Endothelial cell of umbilical vein (primary cell): ENCODE measurements at regions not wholly inside any gene's neighbourhood (a gene's known extent, or its start where the extent isn't known, plus 50 kb on each side); places are given as distances from the start of the nearest gene placed in this dataset.

Experiments
- BruUV-seq: library from RNA; stranded (reverse); fragments of 400-500 nt; replicated peaks from 2 replicates; lab custom pipeline; 2021; lab: Mats Ljungman, UMichigan
- CTCF ChIA-PET: fragments of 300-600, 350-600 bp; sonication (Branson Sonifier 250); formaldehyde crosslinking; loops from one replicate; lab custom pipeline; 2021; ENCODE audit warnings: antibody characterized with exemption, inconsistent platforms; lab: Charles Lee
- POLR2A ChIA-PET: fragments of 300-600, 350-600 bp; sonication (Branson Sonifier 250); formaldehyde crosslinking; loops from one replicate; lab custom pipeline; 2021; ENCODE audit warnings: antibody characterized with exemption, inconsistent platforms; lab: Charles Lee
- DNase-seq: peaks from one replicate; pipeline ENCODE4 v3.0.0-alpha.2; 2011; ENCODE audit warnings: low read depth, low spot score
- FAIRE-seq: peaks from 2 replicates; lab custom pipeline; 2011; peaks lifted over from hg19 to GRCh38; lab: Jason Lieb, UNC
- H2AFZ ChIP-seq: 2 replicates; pipeline ENCODE4 v1.6.0; 2012; ENCODE audit warnings: low read depth, low read length, control low read depth, inconsistent platforms
- H3K27ac ChIP-seq: 2 replicates; pipeline ENCODE4 v1.5.1; 2011; ENCODE audit warnings: low read depth, mild to moderate bottlenecking, control low read depth, low read length, moderate library complexity; ENCODE audit not compliant: insufficient read depth
- H3K27me3 ChIP-seq, 2 experiments: 2 replicates each; pipeline versions ENCODE4 v1.6.0 to v1.6.1; 2011; ENCODE audit warnings: low read length in 2 of 2, mixed read lengths in 1 of 2; ENCODE audit not compliant: control insufficient read depth in 2 of 2, insufficient read depth in 2 of 2
- H3K36me3 ChIP-seq, 2 experiments: 2 replicates in 1 of 2; 3 replicates in 1 of 2; pipeline ENCODE4 v1.5.1; 2011; ENCODE audit warnings: low read length in 2 of 2, mild to moderate bottlenecking in 1 of 2, moderate library complexity in 1 of 2; ENCODE audit not compliant: control insufficient read depth in 2 of 2, insufficient read depth in 2 of 2; ENCODE audit errors: extremely low read depth in 1 of 2
- H3K4me1 ChIP-seq: 3 replicates; pipeline ENCODE4 v1.5.1; 2011; ENCODE audit warnings: mild to moderate bottlenecking, low read length; ENCODE audit not compliant: control insufficient read depth, insufficient read depth; ENCODE audit errors: extremely low read depth
- H3K4me2 ChIP-seq: 2 replicates; pipeline ENCODE4 v1.6.1; 2011; ENCODE audit warnings: low read length, control low read depth, mixed read lengths; ENCODE audit not compliant: insufficient read depth
- H3K4me3 ChIP-seq, 3 experiments: fragments of 200-600 bp in 1 of 3; sonication (generic), shearing (Covaris generic) in 1 of 3; replicated peaks in 1 of 3; 2 replicates each; pipeline ENCODE4 v1.5.1; 2011 to 2016; ENCODE audit warnings: control low read depth in 3 of 3, low read length in 3 of 3, mild to moderate bottlenecking in 2 of 3, inconsistent platforms in 1 of 3, low read depth in 1 of 3, moderate library complexity in 1 of 3; ENCODE audit not compliant: insufficient read depth in 1 of 3
- H3K79me2 ChIP-seq: 2 replicates; pipeline ENCODE4 v1.6.0; 2012; ENCODE audit warnings: low read length, inconsistent platforms; ENCODE audit not compliant: control insufficient read depth, insufficient read depth
- H3K9ac ChIP-seq: replicated peaks from 2 replicates; pipeline ENCODE3; 2011; ENCODE audit warnings: low read length, control low read depth; ENCODE audit not compliant: insufficient read depth; ENCODE audit errors: extremely low read depth
- H3K9me1 ChIP-seq: replicated peaks from 3 replicates; pipeline ENCODE4 v1.6.0; 2011; ENCODE audit warnings: mild to moderate bottlenecking, low read length; ENCODE audit not compliant: control insufficient read depth, insufficient read depth; ENCODE audit errors: extremely low read depth
- H3K9me3 ChIP-seq: replicated peaks from 2 replicates; pipeline ENCODE4 v1.5.1; 2012; ENCODE audit warnings: low read length, inconsistent platforms; ENCODE audit not compliant: control insufficient read depth, insufficient read depth
- H4K20me1 ChIP-seq: replicated peaks from 2 replicates; pipeline ENCODE3; 2011; ENCODE audit warnings: mild to moderate bottlenecking, low read length; ENCODE audit not compliant: control insufficient read depth, insufficient read depth; ENCODE audit errors: extremely low read depth
- CTCF ChIP-seq, 2 donors: IDR thresholded peaks; 1 replicate in 1 of 2; 2 replicates in 1 of 2; pipeline ENCODE4 v1.5.1; 2011; ENCODE audit warnings: low read length in 2 of 2, mild to moderate bottlenecking in 2 of 2, moderate library complexity in 2 of 2, control low read depth in 1 of 2, inconsistent platforms in 1 of 2, low read depth in 1 of 2; ENCODE audit not compliant: insufficient read depth in 1 of 2; ENCODE audit errors: extremely low read depth in 1 of 2
- EZH2 ChIP-seq: IDR thresholded peaks from 2 replicates; pipeline ENCODE4 v1.6.1; 2012; ENCODE audit warnings: borderline replicate concordance, low read depth, mild to moderate bottlenecking, moderate library complexity, low read length, inconsistent platforms; ENCODE audit not compliant: severe bottlenecking
- FOS ChIP-seq: IDR thresholded peaks from 2 replicates; pipeline ENCODE4 v1.6.1; 2011; ENCODE audit warnings: mild to moderate bottlenecking, low read length, moderate library complexity, borderline replicate concordance; ENCODE audit not compliant: insufficient read depth
- GATA2 ChIP-seq: IDR thresholded peaks from 2 replicates; pipeline ENCODE4 v1.7.0; 2011; ENCODE audit warnings: low read depth, mild to moderate bottlenecking, moderate library complexity, mixed read lengths, low read length; ENCODE audit not compliant: insufficient read length, insufficient read depth
- JUN ChIP-seq: IDR thresholded peaks from 2 replicates; pipeline ENCODE4 v1.6.1; 2011; ENCODE audit warnings: borderline replicate concordance, low read depth; ENCODE audit not compliant: insufficient read length, insufficient read depth
- MAX ChIP-seq: IDR thresholded peaks from 2 replicates; pipeline ENCODE4 v1.6.1; 2011; ENCODE audit not compliant: insufficient read depth, insufficient read length
- MYC ChIP-seq: IDR thresholded peaks from one replicate; pipeline ENCODE4 v1.6.1; 2011; ENCODE audit warnings: mild to moderate bottlenecking, low read depth, low read length
- POLR2A ChIP-seq: IDR thresholded peaks from 2 replicates; pipeline ENCODE4 v1.6.1; 2012; ENCODE audit warnings: low read depth, mild to moderate bottlenecking, control low read depth, low read length
- POLR2AphosphoS5 ChIP-seq: IDR thresholded peaks from 2 replicates; pipeline ENCODE4 v1.6.1; 2012; ENCODE audit warnings: low read depth, mild to moderate bottlenecking, control low read depth, low read length, moderate library complexity; ENCODE audit not compliant: insufficient read depth
- dilution Hi-C: fragments of 300-500 bp; cut with MboI; formaldehyde crosslinking; loops from one replicate; pipeline ENCODE4 v1.15.0; 2019; ENCODE audit warnings: low sequenced_read_pairs; ENCODE audit not compliant: extremely low pct_ligation_motif_present
- intact Hi-C: fragments of 100-400 bp; cut with micrococcal nuclease; formaldehyde crosslinking; loops from one replicate; pipeline ENCODE4 v1.10.0; 2022

- no peak for DNase-seq
- H3K9me1 ChIP-seq: no peaks in the 10 kb centered on the region
- peaks cover 3% of the 10 kb centered on the region for H3K9me3 ChIP-seq
- no peaks in the 10 kb centered on the region for H3K36me3 ChIP-seq
- no peak overlapping the region for H2AFZ ChIP-seq
- intact Hi-C loops: no loop called here
- BruUV-seq: no TSS peak
- no peak for FAIRE-seq
- H3K4me1 ChIP-seq: no peaks in the 10 kb centered on the region
- H3K27ac ChIP-seq: no peak overlapping the region
- dilution Hi-C loops: no loop called here
- H3K27me3 ChIP-seq: no peaks in the 10 kb centered on the region
- H3K79me2 ChIP-seq: no peaks in the 10 kb centered on the region
- no peak overlapping the region for H3K4me2 ChIP-seq
- ChIA-PET CTCF (no interaction called here), POLR2A (no interaction called here)
- no peak overlapping the region for H3K9ac ChIP-seq
- no peaks in the 10 kb centered on the region for H4K20me1 ChIP-seq
- no peak for TF ChIP-seq MYC
- TF ChIP-seq FOS: no peak
- no peak for TF ChIP-seq POLR2A
- TF ChIP-seq CTCF (IDR thresholded peaks at IDR 0.05; ENCODE audit: extremely low read depth in 1 of 2, insufficient read depth in 1 of 2, low read depth in 1 of 2, low read length in 2 of 2): no peak
- TF ChIP-seq JUN: no peak
- no peak overlapping the region for H3K4me3 ChIP-seq
Observed at GRCh38 chr12:72865921-72866320, 593.8 kb downstream of the TRHDE start.

GRCh38 chr12:72869024-72869423, 596.9 kb downstream of the TRHDE start:
- dilution Hi-C loops: no loop called here
- H3K27me3 ChIP-seq: no peaks in the 10 kb centered on the region

More at GRCh38 chr12:72869024-72869423, 596.9 kb downstream of the TRHDE start:
- Histone ChIP-seq H3K9me1 (no peaks in the 10 kb centered on the region), H4K20me1 (no peaks in the 10 kb centered on the region), H3K4me1 (no peaks in the 10 kb centered on the region), H3K9ac (no peak overlapping the region), H3K9me3 (peaks cover 3% of the 10 kb centered on the region), H3K4me3 (no peak overlapping the region), H2AFZ (no peak overlapping the region), H3K4me2 (no peak overlapping the region), H3K36me3 (no peaks in the 10 kb centered on the region), H3K27ac (no peak overlapping the region), H3K79me2 (no peaks in the 10 kb centered on the region)
- FAIRE-seq: no peak
- DNase-seq: no peak
- POLR2A ChIA-PET: no interaction called here
- intact Hi-C loops: no loop called here
- TF ChIP-seq MAX (no peak), FOS (no peak), EZH2 (no peak), POLR2A (no peak), JUN (no peak), POLR2AphosphoS5 (no peak), CTCF (IDR thresholded peaks at IDR 0.05; ENCODE audit: extremely low read depth in 1 of 2, insufficient read depth in 1 of 2, low read depth in 1 of 2, low read length in 2 of 2) (no peak), MYC (no peak), GATA2 (no peak)
- no TSS peak for BruUV-seq
- CTCF ChIA-PET: no interaction called here
